ENCODE measurements at regions not wholly inside any gene's neighbourhood (a gene's known extent, or its start where the extent isn't known, plus 50 kb on each side); places are given as distances from the start of the nearest gene placed in this dataset.
A peak's percentile ranks its signal among the peaks of the same experiment; 100 is the strongest.

GRCh38 chr4:18077808-18078207 lies 56.3 kb upstream of the LCORL start:
- 87 to 89% methylated on average over 5 of the region's 5 CpGs for WGBS, 2 donors (ENCODE audit: low coverage in 1 of 2)
- Histone ChIP-seq H3K4me1 (no peaks in the 10 kb centered on the region), H3K9me3 (no peaks in the 10 kb centered on the region), H3K4me3 (no peak overlapping the region), H3K27ac (no peak overlapping the region), H3K36me3 (no peaks in the 10 kb centered on the region), H3K27me3 (no peaks in the 10 kb centered on the region)
- TF ChIP-seq CTCF (IDR thresholded peaks at IDR 0.05) (no peak), POLR2AphosphoS5 (IDR thresholded peaks at IDR 0.05) (no peak), POLR2A (IDR thresholded peaks at IDR 0.05) (no peak)
- in situ Hi-C loops (cut with MboI; ENCODE audit: low pct_ligation_motif_present in 1 of 4, low pct_unique_long_range_greater_than_20kb in 1 of 4, low sequenced_read_pairs in 3 of 4): no loop called here
- DNase-seq: no peak
- intact Hi-C loops (cut with DNase I; ENCODE audit: low total_unique reads): no loop called here

GRCh38 chr4:18075823-18076433 lies 54.4 kb upstream of the LCORL start:
- no peak for TF ChIP-seq POLR2A (IDR thresholded peaks at IDR 0.05)
- peak in 4 of 5 experiments; percentile 14 to 40 (median 30) for TF ChIP-seq CTCF (IDR thresholded peaks at IDR 0.05)
- 57 to 61% methylated on average over 4 to 8 of the region's 8 CpGs for WGBS, 2 donors (ENCODE audit: low coverage in 1 of 2)
- DNase-seq: peak; percentile 27
- no peaks in the 10 kb centered on the region for H3K27me3 ChIP-seq
- no peak overlapping the region for H3K27ac ChIP-seq
- H3K4me3 ChIP-seq: no peak overlapping the region
- intact Hi-C loops (cut with DNase I; ENCODE audit: low total_unique reads): no loop called here
- H3K36me3 ChIP-seq: no peaks in the 10 kb centered on the region
- H3K9me3 ChIP-seq: no peaks in the 10 kb centered on the region
- in situ Hi-C loops (cut with MboI; ENCODE audit: low pct_ligation_motif_present in 1 of 4, low pct_unique_long_range_greater_than_20kb in 1 of 4, low sequenced_read_pairs in 3 of 4): no loop called here
- H3K4me1 ChIP-seq: no peaks in the 10 kb centered on the region

GRCh38 chr4:18071894-18072293 lies 50.3 kb upstream of the LCORL start:
- Histone ChIP-seq H3K4me1 (no peaks in the 10 kb centered on the region), H3K36me3 (no peaks in the 10 kb centered on the region), H3K27me3 (no peaks in the 10 kb centered on the region), H3K4me3 (no peak overlapping the region), H3K27ac (no peak overlapping the region), H3K9me3 (no peaks in the 10 kb centered on the region)
- TF ChIP-seq POLR2A (IDR thresholded peaks at IDR 0.05) (no peak), POLR2AphosphoS5 (IDR thresholded peaks at IDR 0.05) (no peak), EP300 (IDR thresholded peaks at IDR 0.05; ENCODE audit: low read depth) (no peak), CTCF (IDR thresholded peaks at IDR 0.05) (no peak)
- intact Hi-C loops (cut with DNase I; ENCODE audit: low total_unique reads): no loop called here
- in situ Hi-C loops (cut with MboI; ENCODE audit: low pct_ligation_motif_present in 1 of 4, low pct_unique_long_range_greater_than_20kb in 1 of 4, low sequenced_read_pairs in 3 of 4): no loop called here
- DNase-seq: no peak

Small RNA genes lying in the stretch of these regions (small RNA-seq; reads per million reads assigned to genes)
- 0 reads per million in 4 donors for gene RNA5SP157

Data from transverse colon (tissue), 4 donors.